OCI-LY1 (cell line): ENCODE measurements at regions not wholly inside any gene's neighbourhood (a gene's known extent, or its start where the extent isn't known, plus 50 kb on each side); places are given as distances from the start of the nearest gene placed in this dataset.

Experiments
- CTCF ChIP-seq: fragments of 200-600 bp; sonication (generic), shearing (Covaris generic); IDR thresholded peaks from 2 replicates; pipeline ENCODE4 v1.5.1; 2017; ENCODE audit warnings: mild to moderate bottlenecking, antibody characterized with exemption, low read length, moderate library complexity, mixed read lengths
- EZH2 ChIP-seq: fragments of 200-600 bp; sonication (generic), shearing (Covaris generic); IDR thresholded peaks from 2 replicates; pipeline ENCODE4 v1.8.0; 2017; ENCODE audit warnings: borderline replicate concordance, mixed run types, mild to moderate bottlenecking, antibody characterized with exemption, low read length, moderate library complexity, mixed read lengths

- TF ChIP-seq CTCF = no peak
- no peak for TF ChIP-seq EZH2
These were observed 252.2 kb downstream of the DLL1 start for GRCh38 chr6:170038708-170039107.
